HG03520 (cell line): ENCODE measurements at regions not wholly inside any gene's neighbourhood (a gene's known extent, or its start where the extent isn't known, plus 50 kb on each side); places are given as distances from the start of the nearest gene placed in this dataset.

Experiments used
- ATAC-seq: cut with Tn5 transposase; IDR thresholded peaks from one replicate; pipeline ENCODE4 v1.9.1; 2021; ENCODE audit warnings: mild to moderate bottlenecking, moderate library complexity; ENCODE audit not compliant: unreplicated experiment

DNA sequence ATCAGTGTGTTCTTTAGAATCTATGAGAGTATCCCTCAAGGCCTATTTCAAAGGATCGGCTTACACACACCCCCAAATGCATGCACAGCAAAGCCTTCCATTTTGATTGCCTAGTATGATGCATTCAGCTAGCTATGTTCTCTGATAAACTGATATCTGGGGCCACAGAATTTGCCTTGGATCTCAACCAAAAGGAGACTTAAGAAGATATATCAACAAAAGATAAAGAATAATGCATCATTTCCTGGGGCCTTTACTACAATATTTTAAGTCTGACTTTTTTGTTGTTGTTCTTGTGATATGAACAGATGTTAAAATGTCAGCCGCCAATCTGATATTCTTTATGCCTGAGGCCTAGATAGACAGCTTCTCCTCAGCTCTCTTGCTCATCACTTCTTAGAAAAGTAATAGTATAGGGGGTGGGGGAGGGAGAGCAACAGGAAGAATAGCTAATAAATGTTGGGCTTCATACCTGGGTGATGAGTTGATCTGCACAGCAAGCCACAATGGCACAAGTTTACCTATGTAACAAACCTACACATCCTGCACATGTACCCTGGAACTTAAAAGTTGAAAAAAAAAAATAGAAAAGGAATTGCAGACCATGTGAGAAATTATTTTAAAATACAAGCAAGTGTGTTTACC, 792.9 kb upstream of the GHITM start:
- ATAC-seq, result no peak

DNA sequence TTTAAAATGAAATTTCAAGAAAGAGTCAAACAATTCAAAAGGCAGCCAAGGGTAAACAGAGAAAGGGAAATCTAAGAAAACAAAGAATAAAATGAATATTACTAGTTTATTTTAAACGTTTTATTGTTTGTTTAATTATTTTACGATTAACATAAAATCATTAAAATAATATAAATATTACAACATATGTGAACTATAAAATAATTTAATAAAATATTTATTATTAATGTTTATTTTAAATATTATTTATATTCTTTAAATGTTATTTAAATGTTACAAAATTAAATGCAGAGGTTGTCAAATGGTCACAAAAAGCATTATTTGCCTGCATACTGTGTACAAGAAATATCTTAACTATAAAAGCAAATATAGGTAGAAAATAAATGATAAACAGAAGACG, 786.7 kb upstream of the GHITM start:
- no peak for ATAC-seq

DNA sequence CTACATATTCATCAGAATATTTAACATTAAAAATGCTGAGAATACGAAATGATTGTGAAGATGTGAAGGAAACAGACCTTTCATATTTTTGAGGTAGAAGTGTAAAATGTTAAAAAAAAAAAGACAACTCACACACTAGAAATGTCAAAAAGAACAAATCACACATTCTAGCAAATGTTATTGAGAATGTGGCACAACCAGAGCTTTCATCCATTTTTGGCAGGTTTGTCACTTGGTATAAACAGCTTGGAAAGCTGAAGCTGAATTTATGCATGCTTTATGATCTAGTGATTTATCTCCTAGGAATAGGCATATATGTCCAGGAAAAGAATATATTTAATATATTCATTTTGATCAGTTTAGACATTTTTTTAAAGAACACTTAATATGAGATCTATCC, 784.9 kb upstream of the GHITM start:
- ATAC-seq, result no peak

DNA sequence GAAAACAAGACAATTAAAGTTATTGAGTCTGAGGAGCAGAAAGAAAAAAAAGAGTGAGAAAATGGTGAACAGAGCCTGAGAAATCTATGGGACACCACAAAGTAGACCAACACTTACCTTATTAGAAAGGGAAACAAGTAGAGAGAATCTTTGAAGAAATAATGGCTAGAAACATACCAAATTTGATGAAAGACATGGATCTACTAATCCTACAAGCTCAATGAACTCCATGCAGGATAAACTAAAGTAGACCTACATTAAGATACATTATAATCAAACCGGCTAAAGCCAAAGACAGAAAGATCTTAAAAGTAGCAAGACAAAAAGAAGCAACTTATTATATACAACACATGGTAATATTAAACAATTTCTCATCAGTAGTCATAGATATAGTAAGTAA, 782.3 kb upstream of the GHITM start:
- ATAC-seq, result no peak

DNA sequence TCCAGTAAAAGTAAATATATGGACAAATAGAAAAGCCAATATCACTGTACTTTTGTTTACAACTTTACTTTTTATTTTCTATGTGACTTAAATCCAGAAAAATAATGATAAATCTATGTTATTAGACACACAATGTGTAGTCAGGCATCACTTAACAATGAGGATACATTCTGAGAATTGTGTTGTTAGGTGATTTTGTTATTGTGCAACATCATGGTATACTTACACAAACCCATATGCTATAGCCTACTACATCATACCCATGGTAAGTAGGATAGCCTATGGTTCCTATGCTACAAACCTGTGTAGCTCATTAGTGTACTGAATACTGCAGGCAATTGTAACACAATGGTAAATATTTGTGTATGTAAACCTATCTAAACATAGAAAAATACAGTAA, 781.7 kb upstream of the GHITM start:
- no peak for ATAC-seq

DNA sequence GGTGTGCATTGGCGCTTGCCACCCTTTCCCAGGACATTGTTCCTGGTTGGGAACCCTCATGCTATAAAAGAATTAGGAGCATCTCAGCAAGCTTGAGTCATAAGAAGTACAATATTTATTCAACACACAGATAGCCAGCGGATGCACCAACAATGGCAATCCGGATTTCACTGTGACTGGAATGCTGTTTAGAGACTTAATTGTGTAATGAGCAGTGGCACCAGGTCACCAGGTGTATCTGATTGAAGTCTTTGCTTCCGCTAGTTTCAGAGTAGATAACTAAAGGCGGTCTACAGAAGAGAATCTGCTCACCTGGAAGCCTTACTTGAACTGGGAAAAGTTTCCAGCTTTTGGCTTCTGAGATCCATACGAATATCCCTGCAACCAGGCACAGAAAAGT, 772.3 kb upstream of the GHITM start:
- no peak for ATAC-seq

DNA sequence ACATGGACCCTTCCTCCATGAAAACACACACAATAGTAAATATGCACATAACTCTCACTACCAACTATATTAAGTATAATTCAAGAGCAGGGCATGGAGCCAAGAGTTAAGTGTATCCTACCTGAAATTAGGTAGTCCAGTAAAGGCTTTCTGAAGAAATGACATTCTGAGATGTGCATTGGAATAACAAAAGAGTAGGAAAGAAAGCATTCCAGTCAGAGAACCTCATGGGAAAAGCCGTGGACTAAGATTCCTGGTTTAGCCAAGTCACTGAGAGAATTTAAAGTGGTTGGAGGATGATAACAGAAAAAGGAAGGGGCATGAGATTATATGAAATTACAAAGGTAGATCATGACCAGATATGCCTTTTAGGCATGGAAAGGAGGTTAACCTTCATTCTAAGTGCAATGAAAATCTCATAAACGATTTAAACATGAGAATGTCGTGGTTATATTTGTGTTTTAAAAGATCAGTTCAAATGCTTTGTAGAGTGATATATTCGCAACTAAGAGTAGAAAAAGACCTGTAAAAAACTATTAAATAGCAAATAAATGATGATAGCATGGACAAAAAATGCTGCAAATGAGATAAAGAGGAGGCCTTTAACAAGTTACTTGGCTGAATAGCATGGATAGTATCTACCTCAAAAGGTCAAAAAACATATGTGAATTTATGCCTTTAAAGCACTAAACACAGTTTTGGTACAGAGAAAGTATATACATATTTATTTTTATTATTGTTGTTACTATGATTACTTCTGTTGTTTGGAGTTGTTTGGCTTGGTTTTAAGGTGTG, 767.4 kb upstream of the GHITM start:
- ATAC-seq, result no peak

DNA sequence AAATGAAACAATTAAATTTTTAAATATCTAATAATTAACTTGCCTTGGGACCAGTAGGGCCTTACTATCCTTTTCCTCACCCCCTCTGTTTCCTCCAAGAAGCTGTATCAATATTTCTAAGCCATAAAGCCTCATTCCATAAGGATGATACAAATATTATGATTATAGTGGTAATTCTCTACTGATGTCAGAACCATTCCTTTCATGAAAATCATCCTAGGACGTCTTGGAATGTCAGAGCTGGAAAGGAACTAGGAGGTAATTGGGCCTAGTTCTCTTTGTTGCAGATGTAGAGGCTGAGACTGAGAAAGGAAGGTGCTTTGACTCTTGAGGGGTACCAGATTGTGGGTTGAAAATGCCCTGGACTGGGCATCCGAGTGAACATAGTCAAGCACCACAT, 766.7 kb upstream of the GHITM start:
- ATAC-seq, result no peak

DNA sequence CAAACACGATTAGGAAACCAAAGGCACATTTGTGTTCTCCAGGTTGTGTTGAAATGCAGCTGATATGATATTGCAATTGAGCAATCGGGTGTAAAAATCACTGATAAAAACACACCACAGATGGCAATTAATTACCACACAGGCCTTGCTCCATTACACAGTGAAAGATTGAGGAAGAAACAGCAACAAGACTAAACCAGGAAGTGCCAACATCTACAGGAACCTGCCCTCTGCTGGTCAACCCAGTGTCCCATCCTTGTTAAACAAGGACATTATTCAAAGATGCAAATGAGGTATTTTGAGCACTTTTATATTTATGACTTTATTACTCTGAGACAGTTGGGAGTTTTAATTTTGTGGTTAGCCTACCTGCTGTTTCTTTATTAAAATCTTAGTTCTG, 765.6 kb upstream of the GHITM start:
- peak; percentile 50 for ATAC-seq

DNA sequence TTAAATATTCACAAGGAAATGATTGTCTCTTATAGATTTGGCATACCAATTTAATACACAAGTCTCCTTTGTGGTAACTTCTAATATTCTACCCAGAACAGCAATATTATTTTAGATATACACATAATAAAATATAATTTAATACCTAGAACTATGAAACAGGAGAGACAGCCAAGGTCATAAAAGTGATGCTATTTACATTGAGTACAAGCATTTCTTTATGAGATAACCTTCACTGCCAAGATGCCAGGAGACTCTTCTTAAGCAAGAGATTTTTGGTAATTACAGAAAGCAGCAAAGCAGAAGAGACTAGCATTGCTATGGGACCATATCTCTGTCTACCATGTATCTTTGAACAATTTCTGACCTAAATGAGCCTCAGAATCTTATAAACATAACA, 764.6 kb upstream of the GHITM start:
- no peak for ATAC-seq

DNA sequence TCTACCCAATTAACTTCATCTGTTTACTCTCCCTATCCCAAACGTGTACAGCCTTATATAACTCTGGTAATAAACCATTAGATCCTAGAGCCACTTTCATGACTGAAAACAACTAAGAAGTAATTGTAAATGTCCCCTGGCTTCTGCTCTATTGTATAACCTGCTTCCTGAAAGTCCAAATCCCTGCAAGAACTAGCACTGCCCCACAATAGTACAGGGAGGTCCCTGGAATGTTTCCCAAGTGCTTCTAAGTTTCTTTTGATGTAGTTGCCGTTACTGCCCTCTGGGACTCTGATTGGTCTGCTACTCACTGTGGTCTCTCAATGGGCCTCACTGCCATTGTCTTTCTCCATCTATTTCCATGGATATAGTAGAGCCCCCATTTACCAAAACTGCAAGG, 764.0 kb upstream of the GHITM start:
- ATAC-seq, result no peak

DNA sequence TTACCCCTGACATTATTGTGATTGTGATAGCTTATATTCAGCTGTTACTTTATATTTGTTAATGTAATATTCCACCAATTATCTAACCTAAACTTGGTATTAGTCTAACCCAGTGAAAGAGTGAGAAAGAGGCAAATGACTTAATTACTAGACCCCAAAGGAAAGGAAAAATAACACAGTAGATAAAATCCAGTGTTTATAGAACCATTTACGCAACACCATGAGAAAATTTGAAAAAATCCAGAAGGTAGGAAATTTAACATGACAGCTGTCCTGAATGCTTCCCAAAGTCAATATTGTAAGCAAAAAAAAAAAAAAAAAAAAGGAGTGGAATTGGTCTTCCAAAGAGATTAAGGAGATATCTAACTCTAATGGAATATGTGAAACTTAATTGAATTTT, 741.5 kb upstream of the GHITM start:
- no peak for ATAC-seq

DNA sequence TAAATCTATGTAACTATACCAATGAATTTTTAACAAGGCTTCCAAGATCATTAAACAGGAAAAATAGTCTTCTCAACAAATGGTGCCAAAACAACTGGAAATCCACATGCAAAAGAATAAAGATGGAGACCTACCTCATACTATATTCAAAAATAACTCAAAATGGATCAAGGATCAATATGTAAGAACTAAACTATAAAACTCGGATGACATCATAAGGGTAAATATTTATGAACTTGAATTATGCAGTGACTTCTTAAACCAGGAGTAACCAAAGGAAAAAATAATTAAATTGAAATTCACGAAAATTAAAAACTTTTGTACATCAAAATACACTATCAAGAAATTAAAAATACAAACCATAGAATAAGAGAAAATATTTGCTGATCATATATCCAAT, 728.7 kb upstream of the GHITM start:
- no peak for ATAC-seq

DNA sequence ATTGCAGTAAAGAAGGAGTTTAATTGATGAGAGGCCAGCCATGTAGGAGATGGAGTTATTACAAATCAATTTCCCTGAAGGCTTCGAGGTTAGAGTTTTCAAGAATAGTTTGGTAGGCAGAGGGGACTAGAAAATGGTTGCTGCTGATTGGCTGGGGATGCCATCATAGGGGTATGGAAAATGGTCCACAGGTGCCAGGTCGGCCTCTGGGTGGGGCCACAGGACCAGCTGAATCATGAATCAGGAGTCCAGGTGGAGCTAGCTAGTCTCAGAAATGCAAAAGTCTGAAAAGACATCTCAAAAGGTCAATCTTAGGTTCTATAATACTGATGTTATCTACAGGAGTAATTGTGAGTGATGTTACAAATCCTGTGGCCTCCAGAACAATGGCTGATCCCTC, 714.0 kb upstream of the GHITM start:
- ATAC-seq, result no peak

DNA sequence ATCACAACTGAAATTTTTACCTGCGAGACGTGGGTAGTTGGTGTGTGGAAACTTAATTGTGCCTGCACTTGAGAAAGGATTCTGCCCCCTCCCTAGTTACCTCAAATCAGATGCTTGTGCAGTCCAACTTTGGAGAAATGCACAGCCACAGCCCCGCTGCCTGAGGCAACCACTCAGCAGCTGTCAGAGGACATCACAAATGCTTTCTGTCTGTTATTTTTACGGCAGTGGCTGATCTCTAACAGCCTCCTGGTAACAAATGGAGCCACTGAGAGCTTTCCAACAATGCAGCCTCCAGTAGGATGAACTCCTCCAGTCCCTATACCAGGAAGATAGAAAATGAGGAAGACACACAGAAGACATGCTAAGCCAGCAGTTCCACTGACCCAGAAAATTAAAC, 712.2 kb upstream of the GHITM start:
- no peak for ATAC-seq

DNA sequence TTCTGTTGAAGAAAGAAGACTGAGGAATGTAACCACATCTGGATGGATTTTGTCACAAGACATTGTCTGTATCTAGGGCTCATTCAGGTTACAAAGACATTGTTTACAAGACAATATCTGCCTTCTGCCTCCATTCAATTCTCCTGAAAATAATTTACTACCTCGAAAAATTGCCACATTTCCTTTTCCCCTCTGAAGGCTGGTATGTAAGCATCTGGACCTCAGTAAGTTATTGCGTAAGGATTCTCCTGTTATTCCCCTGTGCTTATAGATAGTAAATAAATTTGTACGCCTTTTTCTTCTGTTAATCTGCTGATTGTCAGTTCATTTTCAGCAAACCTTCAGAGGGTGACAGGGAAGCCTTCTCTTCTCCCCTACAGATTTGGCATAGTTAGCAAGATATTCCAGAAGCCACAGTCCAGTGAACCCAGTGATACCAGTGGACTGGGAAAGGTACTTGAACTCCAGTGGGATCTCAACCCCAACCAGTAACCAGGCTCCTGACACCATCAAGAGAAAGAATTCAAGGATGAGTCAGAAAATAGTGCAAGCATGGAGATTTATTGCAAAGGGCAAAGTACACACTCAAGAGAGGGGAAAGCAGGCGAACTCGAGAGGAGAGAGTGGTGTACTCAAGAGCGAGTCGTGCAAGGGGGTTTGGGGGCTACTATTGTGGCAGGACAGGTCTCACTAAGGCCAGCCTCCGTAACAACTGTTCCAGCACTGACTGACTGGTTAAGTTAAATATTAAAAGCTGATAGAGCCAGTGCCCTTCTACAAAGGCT, 706.9 kb upstream of the GHITM start:
- no peak for ATAC-seq

DNA sequence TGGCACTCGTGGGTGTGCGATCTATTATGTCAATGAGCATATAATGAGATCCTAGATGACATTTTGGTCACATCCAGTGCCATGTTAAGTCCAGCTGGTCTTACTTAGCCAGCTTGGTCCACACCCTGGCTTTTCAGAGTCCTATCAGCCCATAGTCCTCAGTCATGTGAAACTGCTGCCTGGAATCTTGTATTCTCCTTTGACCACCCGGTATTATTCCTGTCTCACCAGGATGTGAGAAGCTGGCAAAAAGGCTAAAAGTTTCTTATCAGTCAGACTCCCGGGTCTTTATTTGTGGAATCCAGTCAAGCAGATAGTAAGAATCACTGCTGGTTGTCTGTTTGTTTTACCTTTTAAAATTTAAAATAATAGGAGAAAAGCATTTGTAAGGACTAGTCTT, 705.6 kb upstream of the GHITM start:
- no peak for ATAC-seq

DNA sequence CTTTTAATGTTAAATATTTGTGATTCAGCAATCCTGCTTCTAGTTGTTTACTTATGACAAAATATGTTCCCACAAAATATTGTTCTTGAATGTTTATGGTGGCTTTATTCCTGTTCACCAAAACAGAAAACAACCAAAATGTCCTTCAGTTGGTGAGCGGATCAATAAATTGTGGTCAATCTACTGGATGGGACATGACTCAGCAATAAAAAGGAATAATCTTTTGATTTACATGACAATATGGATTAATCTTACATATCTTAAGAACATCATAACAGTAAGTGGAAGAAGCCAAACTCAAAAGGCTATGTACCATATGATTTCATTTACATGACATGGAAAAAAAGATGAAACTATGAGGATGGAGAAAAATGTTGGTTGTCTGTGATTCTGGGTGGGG, 691.3 kb upstream of the GHITM start:
- no peak for ATAC-seq

DNA sequence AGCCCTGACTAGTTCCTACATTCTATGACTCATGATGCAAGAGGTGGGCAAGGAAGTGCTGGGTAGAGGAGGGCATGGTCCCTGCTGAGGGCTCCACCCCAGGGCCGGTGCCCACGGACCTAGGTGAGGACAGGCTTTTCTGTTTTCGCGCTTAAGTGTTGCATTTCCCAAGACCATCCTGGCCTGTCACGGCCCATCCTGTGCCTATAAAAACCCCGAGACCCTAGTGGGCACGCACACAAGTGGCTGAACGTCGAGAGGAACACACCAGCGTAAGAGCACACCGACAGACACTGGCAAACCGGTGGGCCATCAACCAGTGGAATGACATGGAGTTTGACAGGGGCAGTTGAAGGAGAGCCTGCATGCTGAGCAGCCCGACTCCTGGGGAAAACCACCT, 680.7 kb upstream of the GHITM start:
- ATAC-seq, result no peak

DNA sequence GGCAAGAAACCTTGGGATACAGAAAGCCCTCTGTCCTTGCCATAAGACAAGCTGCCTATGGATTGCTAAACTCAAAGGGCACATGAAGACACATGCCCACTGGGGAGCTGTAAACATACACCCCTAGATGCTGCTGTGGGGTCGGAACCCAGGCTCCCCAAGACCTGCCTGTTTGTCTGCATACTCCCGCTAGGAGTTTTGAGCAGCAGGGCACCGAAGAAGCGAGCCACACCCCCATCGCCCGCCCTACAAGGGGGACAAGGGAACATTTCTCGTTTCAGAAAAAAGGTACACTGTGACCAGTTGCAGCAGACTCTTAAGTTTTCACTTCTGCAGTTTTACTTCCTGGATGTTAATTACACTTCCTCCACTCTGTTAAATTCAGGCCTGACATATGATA, 680.2 kb upstream of the GHITM start:
- ATAC-seq, result no peak

DNA sequence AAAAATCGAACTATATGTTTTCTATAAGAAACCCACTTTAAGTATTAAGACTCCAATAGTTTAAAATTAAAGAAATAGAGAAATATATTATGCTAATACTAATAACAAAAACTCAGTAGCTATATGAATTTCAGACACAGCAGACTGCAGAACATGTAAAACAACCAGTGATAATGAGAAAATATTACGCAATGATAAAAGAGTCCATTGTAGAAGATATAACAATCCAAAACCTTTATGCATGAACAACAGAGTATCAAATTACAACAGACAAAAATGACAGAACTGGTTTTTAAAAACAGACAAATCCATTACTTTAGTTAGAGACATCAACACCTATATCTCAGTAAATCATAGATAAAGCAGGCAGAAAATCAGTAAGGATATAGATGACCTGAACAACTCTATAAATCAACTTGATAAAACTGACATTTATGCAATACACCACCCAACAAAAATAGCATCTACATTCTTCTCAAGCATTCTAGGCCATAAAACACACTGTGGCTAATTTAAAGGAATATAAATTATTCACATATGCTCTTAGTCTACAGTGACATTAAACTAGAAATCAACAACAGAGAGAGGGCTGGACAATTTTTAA, 669.5 kb upstream of the GHITM start:
- no peak for ATAC-seq

DNA sequence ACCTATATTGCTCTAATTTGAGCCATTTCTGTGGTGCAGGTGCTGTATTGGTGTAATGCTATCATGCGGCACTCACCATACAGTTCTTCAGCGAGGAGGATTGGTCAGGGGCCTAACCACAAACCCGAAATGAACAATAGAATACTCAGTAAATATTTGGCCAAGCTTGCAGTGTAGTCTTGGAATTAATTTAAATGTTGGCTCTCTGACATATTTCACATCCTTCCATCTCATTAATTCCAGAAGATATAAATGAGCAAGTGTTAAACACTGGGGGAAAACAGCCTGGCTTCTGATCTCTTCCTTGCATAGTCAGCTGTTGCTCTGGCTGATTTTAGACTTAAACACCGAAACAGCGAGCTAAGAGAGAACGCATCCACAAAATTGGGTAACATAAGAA, 663.1 kb upstream of the GHITM start:
- no peak for ATAC-seq
